Activated T-cell treated with anti-CD3 and anti-CD28 coated beads for 48 hours (primary cell): ENCODE measurements at regions not wholly inside any gene's neighbourhood (a gene's known extent, or its start where the extent isn't known, plus 50 kb on each side); places are given as distances from the start of the nearest gene placed in this dataset.

ENCODE experiments used
- DNase-seq: peaks from one replicate; pipeline ENCODE4 v3.0.0-alpha.2; 2020; ENCODE audit warnings: low read depth

DNA sequence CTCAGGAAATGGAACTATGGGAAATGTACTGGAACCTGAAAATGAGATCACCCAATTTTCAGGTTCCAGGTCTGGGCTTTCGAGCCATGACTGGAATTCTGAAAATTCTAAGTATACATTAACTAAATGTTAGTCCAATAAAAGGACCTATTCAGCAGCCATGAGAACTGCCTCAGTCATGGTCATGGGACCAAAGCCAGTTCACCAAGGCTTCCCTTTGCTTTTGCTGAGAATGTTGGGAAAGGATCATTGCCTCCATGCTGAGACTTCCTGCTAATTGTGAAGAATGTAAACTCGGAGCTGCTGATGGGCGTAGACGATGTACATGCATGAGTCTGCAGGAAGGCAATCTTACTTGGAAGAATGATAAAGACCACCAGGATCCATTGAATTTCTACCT is 624.4 kb upstream of the SOX11 start:
- no peak for DNase-seq

DNA sequence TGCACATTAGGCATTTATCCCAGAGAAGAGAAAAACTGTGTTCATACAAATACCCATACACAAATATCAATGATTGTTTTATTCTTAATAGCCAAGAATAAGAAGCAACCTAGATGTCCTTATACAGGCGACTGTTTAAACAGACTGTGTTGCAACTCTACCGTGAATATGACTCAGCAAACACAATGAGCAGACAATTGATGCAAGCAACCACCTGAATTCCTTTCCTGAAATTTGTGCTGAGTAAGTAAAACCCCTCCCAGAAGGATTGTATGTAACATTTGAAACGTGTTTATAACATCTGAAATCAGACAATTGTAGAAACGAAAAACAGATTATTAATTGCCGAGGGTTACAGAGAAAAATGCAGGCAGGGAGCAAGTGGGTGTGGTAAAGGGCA is 621.9 kb upstream of the SOX11 start:
- DNase-seq: no peak

DNA sequence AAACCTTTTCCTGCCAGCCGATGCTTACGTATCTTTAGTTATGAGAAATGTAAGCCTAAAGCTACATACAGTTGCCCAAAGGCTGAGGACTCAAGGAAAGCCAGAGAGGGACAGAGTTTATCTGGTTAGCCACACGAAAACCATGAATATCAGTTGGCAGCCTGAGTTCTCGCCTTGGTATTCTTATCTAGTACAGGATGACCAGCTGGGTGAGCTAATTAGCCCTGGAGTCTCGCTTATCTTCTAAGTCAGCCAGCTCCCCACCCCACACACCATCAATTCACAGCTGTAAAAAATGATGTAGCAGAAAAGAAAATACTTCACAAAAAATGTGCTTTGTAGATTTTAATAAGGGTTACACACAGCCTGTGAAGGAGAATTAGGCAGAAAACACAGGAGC is 617.5 kb upstream of the SOX11 start:
- DNase-seq: no peak

DNA sequence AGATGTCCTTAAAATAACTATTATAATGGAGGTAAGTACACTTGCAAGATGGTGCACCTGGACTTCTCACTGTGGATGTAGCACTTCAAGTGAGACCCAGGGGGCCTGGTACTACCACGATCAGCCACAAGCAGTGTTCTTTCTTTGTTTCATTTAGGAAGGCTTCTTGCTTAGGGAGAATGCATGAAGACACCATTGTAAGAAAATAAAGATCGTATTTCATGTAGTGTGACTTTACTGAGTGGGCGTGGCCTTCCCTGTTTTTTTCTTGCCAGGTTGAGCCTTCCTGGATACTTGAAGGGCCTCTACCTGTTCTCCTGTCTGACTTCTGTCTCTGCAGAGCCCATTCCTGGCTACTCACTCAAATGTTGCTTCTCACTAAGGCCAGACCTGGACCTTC is 615.6 kb upstream of the SOX11 start:
- no peak for DNase-seq

DNA sequence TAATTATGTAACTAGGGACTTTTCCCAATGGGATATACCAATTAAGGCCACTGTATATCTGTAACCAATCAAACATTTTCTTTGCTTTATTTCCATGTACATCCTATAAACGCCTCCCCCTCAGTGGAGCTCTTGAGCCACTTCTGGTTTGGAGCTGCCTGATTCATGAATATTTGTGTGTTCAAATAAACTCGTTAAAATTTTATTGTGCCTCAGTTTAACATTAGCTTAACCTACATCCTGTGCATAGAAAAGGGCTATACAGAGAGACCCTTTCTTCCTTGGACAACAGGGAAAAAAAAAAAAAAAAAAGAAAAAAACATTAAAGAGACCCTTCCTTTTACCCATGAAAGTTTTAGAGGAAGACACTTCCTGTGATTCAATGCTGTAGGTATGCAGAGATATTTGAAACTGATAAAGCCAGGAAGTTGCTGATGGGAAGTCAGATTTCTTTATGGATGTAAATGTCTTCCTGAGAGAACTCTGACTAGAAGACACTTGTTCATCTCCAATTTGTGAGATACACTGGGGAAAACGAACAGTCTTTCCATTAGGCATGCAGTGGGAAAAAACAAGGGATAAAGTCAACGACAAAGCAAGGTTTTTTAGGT is 614.6 kb upstream of the SOX11 start:
- no peak for DNase-seq

DNA sequence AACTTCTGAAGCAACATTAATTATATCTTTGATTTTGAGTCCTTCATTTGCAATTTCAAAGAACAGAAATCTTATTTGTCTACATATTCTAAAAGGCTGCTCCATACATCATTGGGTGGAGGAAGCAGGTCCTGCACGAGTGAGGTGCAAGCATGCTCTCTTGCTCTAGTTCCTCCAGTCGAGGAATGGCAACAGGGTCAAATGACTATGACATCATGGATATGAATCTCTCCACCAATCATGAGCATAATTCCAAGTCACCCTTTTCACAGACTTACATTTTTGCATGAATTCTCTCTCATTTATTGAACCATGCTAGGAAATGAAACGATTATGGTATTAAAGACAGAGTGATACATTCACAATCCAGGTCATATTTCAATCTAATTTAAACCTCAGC is 608.8 kb upstream of the SOX11 start:
- no peak for DNase-seq

DNA sequence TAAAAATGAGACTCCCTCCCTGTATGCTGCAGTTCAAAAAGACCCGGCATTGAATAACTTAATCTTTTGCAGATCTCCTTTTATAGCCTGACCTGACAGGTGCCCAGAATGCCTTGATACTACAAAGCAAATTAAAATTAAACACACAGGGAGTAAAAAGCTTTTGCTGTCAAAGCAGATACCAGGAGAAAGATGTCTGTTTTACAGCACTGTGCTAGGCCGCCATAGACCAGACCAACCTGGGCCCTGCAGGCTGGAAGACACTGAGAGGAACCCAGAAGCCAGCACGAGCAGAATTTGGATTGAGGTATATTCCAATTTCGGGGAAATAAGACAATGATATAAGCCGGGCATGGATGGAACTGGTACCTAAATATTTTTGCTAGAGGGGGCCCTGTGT is 602.8 kb upstream of the SOX11 start:
- DNase-seq: no peak

DNA sequence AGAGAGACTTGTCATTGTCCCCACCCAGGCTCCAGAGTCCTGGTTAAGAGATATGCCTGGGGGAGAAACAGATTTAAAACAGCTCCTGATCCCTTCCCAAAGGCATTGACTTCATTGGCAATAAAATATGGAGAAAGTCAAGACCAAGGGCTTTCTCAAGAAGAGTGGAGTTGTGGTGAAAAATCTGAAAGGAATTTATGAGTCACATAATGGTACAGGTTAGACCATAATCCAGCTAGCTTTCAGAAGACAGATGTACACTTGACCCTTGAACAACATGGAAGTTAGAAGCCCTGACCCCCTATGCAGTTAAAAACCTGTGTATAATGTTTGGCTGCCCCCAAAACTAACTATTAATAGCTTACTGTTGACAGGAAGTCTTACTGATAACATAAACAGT is 599.1 kb upstream of the SOX11 start:
- no peak for DNase-seq

DNA sequence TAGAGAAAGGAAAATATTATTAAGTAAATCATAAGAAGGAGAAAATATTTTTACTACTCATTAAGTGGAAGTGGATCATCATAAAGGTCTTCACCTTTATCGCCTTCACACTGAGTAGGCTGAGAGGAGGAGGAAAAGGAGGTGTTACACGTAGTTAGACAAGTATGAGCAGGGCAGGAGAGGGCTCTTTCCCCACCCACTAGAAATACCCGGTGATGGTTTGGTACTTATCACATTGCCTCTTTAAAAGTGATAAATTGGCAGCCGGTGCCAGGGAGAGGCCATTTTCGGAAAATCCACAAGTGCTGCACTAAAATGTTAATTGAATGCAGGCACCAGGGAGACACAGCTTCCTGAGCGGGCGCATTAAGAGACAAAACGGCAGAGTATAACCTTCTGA is 598.7 kb upstream of the SOX11 start:
- DNase-seq: no peak

DNA sequence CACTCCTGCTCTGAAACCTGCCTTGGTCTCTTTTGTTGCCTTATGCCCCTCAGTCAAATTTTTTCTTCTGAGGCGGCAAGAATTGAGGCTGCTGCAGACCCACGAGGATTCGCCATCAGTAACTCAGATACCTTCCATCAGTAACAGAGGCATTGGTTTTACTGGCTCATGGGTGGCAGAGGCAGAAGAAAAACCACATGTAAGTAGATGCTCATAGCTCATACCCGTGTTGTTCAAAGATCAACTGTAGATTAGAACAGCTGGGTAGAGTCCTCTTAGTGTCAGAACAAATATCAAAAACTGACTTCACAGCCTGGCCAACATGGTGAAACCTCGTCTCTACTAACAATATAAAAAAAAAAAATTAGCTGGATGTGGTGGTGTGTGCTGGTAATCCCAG is 598.0 kb upstream of the SOX11 start:
- DNase-seq: no peak

DNA sequence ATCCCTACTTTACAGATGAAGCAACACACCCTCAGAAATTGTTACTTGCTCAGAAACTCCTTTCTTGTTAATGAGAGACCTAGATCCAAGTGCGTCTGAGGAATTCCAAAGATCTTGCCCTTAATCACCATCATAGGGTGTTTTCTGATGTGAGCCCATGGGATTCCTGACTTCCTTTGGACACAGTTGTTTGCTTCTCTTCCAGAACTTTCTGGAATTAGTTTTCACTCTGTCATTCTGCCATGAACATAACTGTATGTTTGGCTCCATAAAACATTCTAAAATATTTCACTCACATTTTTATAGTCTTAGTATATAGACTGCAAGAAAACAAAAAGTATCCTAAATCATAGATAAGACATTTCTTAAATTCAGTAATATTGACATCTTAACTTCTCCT is 593.9 kb upstream of the SOX11 start:
- no peak for DNase-seq

DNA sequence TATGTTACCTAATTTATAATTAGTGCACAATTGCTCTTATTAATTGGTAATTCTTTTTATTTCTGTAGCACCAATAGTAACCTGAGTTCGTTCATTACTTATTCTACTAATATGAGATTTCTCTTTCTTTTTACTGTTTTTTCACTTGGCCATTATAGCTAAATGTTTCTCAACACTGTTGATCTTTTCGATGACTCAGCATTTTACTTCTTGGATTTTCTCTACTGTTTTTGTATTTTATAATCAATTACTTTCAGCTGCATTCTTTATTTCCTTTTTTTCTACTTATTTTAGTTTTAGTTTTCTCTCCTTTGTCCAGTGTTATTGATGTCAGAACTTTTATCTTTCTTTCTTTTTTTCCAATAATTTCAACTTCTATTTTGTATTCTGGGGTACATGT is 589.4 kb upstream of the SOX11 start:
- DNase-seq: no peak

DNA sequence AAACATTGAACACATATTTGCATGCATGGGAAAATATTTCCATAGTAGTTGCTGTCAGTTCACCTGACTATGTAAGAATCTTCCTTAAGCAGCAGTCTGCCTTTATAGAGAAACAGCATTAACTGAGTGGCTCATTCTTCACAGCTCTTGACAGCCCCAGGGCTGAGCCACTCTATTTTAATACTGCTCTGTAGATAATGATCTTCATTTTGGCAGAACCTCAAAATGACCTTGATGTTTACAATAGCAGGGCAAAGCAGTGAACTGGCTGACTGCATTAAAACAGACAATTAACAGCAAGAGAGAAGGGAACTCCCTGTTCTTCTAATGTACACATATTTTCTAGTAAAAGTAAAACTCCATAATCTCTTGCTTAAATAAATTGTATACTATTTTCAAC is 580.6 kb upstream of the SOX11 start:
- no peak for DNase-seq

DNA sequence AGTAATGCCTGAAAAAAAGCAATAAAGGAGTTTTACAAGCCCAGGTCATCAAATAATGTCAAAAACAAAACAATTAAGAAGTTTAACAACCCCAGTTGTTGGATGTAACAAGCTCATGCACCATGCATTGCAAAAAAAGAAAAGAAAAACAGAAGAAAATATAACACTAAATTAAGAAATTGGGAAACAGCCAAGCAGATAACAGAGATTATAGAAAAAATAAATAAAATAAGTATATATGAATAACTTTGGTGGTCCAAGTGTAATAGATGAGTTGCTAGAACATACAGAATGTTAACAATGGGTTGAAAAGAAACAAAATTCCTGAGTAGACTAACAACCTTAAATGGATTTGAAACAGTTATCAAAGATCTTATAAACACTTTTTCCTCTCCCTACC is 573.1 kb upstream of the SOX11 start:
- DNase-seq: no peak

DNA sequence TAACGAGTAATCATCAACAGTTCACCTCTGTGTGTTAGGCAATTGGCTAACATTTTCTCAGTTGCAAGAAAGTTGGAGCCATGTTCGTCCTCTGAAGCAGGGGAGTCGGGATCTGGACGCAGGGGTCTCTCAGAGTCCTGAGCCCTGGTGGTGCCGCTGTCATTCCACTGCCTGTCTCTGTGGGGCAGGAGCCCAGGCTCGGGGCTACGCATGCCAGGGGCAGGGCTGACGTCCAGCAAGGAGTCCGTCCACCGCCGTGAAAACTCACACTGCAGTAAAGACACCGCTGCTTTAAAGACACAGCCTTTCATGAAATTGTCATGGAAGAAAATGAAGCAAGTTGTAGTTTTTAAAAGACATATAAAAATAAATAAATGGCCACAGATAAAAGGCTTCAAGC is 571.1 kb upstream of the SOX11 start:
- DNase-seq: no peak

DNA sequence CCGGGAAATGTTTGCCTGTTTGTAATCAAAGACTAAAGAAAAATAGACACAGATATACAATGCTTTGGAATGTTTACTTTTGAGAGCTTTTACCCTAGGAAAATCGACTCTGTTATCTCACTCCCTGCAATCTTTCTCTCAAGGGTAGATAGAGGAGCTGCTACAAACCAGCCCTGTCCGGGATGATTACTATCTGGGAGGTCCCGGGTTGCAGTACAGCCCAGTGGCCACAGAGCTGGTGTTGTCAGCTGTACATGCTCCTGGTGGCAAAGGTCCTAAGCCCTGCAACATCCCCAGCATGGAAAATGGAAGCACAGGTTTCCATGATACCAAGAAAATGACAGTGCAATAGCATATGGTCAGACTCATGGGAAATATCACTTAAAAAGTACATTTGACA is 570.5 kb upstream of the SOX11 start:
- DNase-seq: no peak

DNA sequence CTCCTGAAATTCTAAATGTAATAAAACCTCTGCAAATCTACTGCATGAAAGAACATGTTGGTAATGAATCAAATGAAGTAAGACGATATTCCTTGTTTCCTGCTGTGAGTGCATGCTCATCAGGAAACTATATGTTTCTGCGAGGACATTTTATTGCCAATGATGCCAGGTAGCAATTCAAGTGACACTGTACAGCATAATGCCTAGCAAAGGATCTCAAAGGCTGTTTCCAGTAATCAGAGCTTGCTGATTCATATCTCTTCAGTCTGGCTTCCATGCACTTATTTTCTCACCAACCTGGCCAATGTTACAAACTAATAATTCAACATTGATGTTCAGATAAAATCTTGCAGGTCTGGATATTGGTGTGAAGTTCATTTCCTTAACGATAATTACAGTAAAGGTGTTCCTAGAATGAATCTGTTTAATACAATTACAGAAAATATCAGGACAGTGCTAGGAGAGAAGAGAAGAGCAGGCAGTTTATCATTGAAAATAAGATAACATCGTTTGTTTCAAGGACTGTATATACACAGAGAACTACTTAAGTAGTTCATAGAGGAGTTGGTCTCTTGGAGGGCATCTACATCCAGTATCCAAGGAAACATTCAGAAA is 568.5 kb upstream of the SOX11 start:
- no peak for DNase-seq

DNA sequence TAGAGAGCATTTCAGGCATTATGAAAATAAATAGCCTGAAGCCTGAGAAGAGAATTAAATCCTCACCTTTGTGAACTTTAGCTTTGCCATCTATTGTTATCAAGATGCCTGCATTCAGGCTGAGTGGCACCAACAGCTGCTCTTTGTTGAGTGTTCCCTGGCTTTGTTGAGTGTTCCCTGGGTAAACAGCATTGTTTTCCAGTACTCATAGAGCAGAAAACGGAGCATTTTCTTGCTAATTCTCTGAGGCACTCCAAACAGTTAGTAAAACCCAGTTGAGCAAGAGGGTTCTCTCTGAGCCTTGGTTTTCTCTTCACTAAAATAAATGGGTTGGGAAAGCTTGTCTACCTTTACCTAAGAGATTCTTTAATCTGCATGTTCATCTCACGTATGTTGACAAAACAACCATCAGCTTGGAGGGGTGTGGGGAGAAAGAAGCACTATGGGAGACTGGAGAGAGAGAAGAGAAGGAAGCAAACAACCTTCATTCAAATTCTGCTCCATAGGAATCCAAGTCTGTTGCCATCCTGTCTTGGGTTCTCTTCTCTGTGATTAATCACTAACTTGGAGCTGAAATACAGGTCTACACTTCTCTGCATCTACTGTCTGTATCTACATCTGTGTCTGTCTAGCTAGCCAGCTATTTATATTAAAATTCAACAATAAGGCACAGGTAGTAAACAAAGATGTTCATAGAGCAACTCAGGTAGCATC is 567.0 kb upstream of the SOX11 start:
- no peak for DNase-seq

DNA sequence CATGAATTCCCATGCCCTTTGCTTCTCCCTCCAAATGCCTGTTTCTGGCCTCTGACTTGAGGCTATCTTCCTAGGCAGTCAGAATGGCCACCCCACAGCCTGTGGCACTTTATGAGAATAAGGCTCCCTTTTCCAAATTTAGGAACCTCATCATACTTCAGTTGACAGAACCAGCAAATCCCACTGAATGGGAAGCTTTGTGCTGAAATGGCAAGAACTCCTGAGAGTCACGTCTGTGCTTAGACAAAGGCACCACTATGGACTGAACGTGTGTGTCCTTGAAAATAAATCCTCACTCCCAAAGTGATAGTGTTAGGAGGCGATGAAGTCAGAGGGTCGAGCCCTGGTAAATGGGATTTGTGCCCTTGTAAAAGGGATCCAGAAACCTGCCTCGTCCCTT is 559.9 kb upstream of the SOX11 start:
- DNase-seq: no peak

DNA sequence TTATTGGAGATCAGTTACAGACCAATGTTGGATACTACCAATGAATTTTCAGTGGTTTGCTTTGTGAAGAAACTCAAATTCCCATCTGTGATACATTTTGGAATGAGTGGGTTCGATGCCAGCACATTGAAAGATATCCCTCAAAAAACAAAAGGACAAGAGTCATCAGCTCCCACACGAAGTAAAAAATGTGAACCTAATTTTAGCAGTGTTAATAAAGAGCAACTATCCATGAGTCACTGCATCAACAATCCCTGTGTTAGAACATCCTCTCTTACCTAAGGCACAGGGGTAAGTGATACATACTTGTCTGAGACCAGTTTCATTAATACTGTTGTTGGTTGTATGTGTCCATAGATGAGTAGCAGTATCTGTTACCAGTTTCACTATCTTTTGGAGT is 551.8 kb upstream of the SOX11 start:
- DNase-seq: no peak

DNA sequence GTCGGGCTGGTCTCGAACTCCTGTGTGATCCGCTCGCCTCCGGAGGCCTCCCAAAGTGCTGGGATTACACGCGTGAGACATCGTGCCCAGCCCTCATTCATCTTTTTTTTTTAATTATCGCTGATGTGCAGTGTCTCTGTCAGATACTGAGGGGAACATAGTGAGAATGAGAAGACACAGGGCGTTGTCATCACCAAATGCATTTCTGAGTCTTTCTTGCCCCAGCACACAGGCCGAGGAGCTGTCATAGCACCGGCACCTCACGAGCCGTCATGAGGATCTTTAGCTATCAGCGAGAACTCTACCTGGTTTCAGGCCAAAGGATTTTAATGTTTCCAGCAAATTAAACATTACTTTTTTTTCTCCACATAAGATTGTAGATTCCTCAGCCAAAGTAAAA is 548.0 kb upstream of the SOX11 start:
- no peak for DNase-seq

DNA sequence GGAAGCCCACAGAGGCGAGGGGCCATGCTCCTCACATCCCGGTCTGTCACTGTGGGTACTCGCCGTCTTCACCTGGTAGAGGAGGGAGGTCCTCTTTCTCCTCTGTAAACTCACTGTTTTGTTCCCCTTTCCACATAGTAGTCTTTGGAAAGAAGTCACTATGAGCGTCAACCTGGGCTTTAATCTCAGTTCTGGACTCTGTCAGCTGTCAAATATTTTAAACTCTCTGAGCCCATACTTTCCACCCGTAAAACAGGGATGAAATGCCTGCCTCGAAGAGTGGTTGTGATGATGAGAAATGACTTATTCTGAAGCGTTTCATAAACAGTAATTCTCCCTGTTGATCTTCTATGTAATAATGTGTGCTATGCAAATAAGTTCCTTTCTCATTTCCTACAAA is 547.1 kb upstream of the SOX11 start:
- DNase-seq: no peak

DNA sequence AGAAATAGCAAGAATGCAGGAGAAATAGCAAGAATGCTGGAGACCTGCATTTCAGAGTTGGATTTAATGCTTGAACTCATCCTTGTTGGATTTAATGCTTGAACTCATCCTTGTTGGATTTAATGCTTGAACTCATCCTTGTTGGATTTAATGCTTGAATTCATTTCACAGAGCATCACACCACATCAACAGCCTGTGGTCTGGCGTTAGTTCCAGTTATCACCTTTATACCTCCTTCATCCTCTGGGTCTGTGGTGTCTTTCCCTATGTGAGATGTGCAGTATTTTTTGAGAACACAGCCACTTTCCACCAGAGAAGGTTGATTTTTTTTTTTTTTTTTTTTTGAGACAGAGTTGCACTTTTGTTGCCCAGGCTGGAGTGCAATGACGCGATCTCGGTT is 546.4 kb upstream of the SOX11 start:
- no peak for DNase-seq
